Activated CD8-positive, alpha-beta T cell treated with anti-CD3 and anti-CD28 coated beads for 36 hours (primary cell): ENCODE measurements at regions not wholly inside any gene's neighbourhood (a gene's known extent, or its start where the extent isn't known, plus 50 kb on each side); places are given as distances from the start of the nearest gene placed in this dataset.

Experiments
- ATAC-seq: fragments of 200-7000 bp; cut with Tn5 transposase; one replicate; pipeline ENCODE4 v1.10.0; 2021; ENCODE audit warnings: mild to moderate bottlenecking, moderate library complexity
- CTCF ChIA-PET: fragments of 350-600 bp; sonication (Branson Sonifier 250); formaldehyde crosslinking; loops from one replicate; lab custom pipeline; 2021; ENCODE audit warnings: antibody characterized with exemption; lab: Charles Lee
- POLR2A ChIA-PET: fragments of 350-600 bp; sonication (Branson Sonifier 250); formaldehyde crosslinking; loops from one replicate; lab custom pipeline; 2021; ENCODE audit warnings: antibody characterized with exemption; lab: Charles Lee
- DNase-seq: peaks from one replicate; pipeline ENCODE4 v3.0.0-alpha.2; 2020
- H3K27ac Mint-ChIP-seq: one replicate; pipeline ENCODE4 v1.8.0; 2021; ENCODE audit warnings: mild to moderate bottlenecking, mixed read lengths
- H3K27me3 Mint-ChIP-seq: one replicate; pipeline ENCODE4 v1.8.0; 2021; ENCODE audit warnings: mixed read lengths
- H3K36me3 Mint-ChIP-seq: one replicate; pipeline ENCODE4 v1.8.0; 2021; ENCODE audit warnings: low read depth, mixed read lengths
- H3K4me1 Mint-ChIP-seq: one replicate; pipeline ENCODE4 v1.8.0; 2021; ENCODE audit warnings: low read depth, mixed read lengths
- H3K4me3 Mint-ChIP-seq: one replicate; pipeline ENCODE4 v1.8.0; 2021; ENCODE audit warnings: mild to moderate bottlenecking, moderate library complexity, mixed read lengths
- H3K9me3 Mint-ChIP-seq: one replicate; pipeline ENCODE4 v1.8.0; 2021; ENCODE audit warnings: mixed read lengths
- intact Hi-C: fragments of 100-400 bp; cut with micrococcal nuclease; formaldehyde crosslinking; loops from one replicate; pipeline ENCODE4 v1.10.0; 2022
- TF ChIP-seq, protein P1 (sequence below): fragments of 200-600 bp; IDR thresholded peaks from one replicate; pipeline ENCODE4 v1.8.0; 2022; ENCODE audit warnings: antibody characterized with exemption, mild to moderate bottlenecking

DNA sequence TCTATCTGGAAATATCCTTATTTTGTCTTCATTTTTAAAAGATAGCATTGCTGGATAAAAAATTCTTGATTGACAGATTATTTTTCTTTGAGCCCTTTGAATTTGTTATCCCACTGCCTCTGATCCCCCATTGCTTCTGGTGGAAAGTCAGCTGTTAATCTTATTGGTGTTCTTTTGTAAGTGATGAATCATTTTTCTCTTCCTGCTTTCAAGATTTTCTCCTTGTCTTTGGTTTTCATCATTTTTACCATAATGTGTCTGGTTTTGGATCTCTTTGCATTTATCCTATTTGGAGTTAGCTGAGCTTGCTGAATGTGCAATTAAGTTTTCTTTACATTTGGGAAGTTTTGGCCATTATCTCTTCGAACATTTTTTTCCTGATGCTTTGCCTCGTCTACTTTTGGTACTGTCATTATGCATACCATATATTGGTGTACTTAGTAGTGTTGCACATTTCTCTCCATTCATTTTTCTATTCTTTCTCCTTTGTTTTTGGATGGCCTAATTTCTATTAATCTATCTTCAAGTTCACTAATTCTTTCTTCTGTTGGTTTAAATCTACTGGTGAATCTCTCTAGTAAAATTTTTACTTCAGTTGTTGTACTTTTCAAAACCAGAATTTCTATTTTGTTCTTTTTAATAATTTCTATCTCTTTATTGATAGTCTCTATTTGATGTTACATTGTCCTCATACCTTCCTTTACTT lies 440.0 kb upstream of the PROK2 start:
- no peak overlapping the region for H3K4me3 Mint-ChIP-seq
- H3K36me3 Mint-ChIP-seq, result peaks cover 3% of the 10 kb centered on the region
- no peak overlapping the region for H3K27ac Mint-ChIP-seq
- intact Hi-C loops, result no loop called here
- H3K27me3 Mint-ChIP-seq, result peaks cover 2% of the 10 kb centered on the region
- ATAC-seq (no peak), DNase-seq (no peak)
- peaks cover 32% of the 10 kb centered on the region for H3K9me3 Mint-ChIP-seq
- H3K4me1 Mint-ChIP-seq, result no peaks in the 10 kb centered on the region
- TF ChIP-seq, protein P1, sequence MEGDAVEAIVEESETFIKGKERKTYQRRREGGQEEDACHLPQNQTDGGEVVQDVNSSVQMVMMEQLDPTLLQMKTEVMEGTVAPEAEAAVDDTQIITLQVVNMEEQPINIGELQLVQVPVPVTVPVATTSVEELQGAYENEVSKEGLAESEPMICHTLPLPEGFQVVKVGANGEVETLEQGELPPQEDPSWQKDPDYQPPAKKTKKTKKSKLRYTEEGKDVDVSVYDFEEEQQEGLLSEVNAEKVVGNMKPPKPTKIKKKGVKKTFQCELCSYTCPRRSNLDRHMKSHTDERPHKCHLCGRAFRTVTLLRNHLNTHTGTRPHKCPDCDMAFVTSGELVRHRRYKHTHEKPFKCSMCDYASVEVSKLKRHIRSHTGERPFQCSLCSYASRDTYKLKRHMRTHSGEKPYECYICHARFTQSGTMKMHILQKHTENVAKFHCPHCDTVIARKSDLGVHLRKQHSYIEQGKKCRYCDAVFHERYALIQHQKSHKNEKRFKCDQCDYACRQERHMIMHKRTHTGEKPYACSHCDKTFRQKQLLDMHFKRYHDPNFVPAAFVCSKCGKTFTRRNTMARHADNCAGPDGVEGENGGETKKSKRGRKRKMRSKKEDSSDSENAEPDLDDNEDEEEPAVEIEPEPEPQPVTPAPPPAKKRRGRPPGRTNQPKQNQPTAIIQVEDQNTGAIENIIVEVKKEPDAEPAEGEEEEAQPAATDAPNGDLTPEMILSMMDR, result no peak
- ChIA-PET CTCF (no interaction called here), POLR2A (no interaction called here)

DNA sequence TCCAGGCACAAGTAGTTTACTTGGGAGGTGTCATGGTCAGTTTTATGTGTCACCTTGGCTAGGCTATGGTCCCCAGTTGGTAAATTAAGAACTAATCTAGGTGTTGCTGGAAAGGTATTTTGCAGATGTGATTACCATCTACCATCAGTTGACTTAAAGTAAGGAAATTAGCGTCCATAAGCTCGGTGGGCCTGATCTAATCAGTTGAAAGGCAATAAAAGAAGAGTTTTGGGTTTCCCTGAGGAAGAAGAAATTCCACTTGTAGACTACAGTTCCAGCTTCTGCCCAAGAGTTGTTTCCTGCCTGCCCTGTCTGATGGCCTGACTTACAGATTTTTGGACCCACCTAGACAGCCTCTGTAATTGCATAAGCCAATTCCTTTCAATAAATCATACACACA lies 438.7 kb upstream of the PROK2 start:
- Mint-ChIP-seq H3K4me3 (no peak overlapping the region), H3K36me3 (peaks cover 3% of the 10 kb centered on the region), H3K4me1 (no peaks in the 10 kb centered on the region), H3K9me3 (peaks cover 32% of the 10 kb centered on the region), H3K27me3 (peaks cover 2% of the 10 kb centered on the region), H3K27ac (no peak overlapping the region)
- DNase-seq (no peak), ATAC-seq (no peak)
- intact Hi-C loops, result no loop called here
- ChIA-PET CTCF (no interaction called here), POLR2A (no interaction called here)
- TF ChIP-seq, protein P1, result no peak

DNA sequence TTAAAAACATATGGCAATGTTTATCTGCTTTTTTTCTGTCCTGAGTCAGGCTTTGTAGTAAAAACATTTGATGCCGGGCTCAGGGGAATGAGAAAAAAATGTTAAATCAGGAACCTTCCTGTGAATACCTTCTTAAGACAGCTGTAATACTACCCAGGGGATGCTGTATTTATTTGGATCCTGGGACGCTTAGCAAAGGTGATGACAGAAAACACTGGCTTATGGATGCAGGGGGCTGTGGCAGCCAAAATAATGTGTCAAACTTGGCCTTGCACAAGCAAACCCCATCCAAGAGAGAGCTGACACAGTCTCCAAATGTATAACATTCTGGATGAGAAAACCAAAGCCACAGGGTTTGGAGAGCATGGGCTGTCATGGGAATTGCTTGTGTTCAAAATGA lies 438.2 kb upstream of the PROK2 start:
- H3K27me3 Mint-ChIP-seq, result no peaks in the 10 kb centered on the region
- CTCF ChIA-PET, result no interaction called here
- peaks cover 3% of the 10 kb centered on the region for H3K36me3 Mint-ChIP-seq
- no peak for DNase-seq
- TF ChIP-seq, protein P1, result no peak
- POLR2A ChIA-PET, result no interaction called here
- ATAC-seq, result no peak
- H3K27ac Mint-ChIP-seq, result no peak overlapping the region
- no peaks in the 10 kb centered on the region for H3K4me1 Mint-ChIP-seq
- H3K4me3 Mint-ChIP-seq, result no peak overlapping the region
- intact Hi-C loops, result no loop called here
- H3K9me3 Mint-ChIP-seq, result peaks cover 32% of the 10 kb centered on the region

DNA sequence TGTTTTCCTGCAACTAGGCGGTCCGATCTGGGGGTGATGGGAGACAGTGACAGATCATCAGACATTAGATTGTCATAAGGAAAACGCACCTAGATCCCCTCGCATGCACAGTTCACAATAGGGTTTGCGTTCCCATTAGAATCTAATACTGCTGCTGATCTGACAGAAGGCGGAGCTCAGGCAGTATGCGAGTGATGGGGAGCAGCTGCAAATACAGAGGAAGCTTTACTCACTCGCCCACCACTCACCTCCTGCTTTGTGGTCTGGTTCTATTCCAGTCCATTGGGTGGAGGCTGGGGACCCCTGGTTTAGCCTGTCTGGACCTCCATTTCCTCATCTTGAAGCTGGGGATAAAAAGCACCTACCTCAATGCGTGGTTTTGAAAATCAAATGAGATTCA lies 437.5 kb upstream of the PROK2 start:
- H3K4me3 Mint-ChIP-seq, result no peak overlapping the region
- ChIA-PET CTCF (no interaction called here), POLR2A (no interaction called here)
- TF ChIP-seq, protein P1, result no peak
- ATAC-seq, result no peak
- no peaks in the 10 kb centered on the region for H3K4me1 Mint-ChIP-seq
- peaks cover 3% of the 10 kb centered on the region for H3K36me3 Mint-ChIP-seq
- intact Hi-C loops, result no loop called here
- no peak overlapping the region for H3K27ac Mint-ChIP-seq
- H3K27me3 Mint-ChIP-seq, result no peaks in the 10 kb centered on the region
- peaks cover 32% of the 10 kb centered on the region for H3K9me3 Mint-ChIP-seq
- no peak for DNase-seq

DNA sequence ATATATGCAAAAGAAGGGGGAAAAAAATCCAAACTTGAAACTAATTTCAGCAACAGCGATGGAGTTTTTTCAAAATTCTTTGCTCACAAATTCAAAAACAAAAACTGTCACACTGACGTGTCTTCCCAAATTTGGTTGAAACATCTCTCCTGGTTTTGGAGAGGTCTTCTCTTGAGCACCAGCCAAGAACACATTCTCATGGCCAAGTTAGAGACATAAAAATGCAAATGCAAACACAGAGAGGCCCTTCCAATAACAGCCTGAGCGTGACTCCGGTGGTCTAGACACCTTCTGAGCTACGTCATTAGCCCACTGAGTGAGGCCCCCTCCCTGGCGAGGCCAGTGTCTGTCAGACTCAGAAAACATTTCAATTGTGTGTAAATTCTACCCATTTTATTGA lies 436.0 kb upstream of the PROK2 start:
- intact Hi-C loops, result no loop called here

More for the DNA sequence above, 436.0 kb upstream of the PROK2 start:
- no peak overlapping the region for H3K4me3 Mint-ChIP-seq
- DNase-seq (no peak), ATAC-seq (no peak)
- TF ChIP-seq, protein P1, result no peak
- POLR2A ChIA-PET, result no interaction called here
- CTCF ChIA-PET, result no interaction called here
- peaks cover 24% of the 10 kb centered on the region for H3K9me3 Mint-ChIP-seq
- no peaks in the 10 kb centered on the region for H3K4me1 Mint-ChIP-seq
- peaks cover 3% of the 10 kb centered on the region for H3K36me3 Mint-ChIP-seq
- no peak overlapping the region for H3K27ac Mint-ChIP-seq
- H3K27me3 Mint-ChIP-seq, result no peaks in the 10 kb centered on the region
